GM12878 (cell line): ENCODE measurements at regions not wholly inside any gene's neighbourhood (a gene's known extent, or its start where the extent isn't known, plus 50 kb on each side); places are given as distances from the start of the nearest gene placed in this dataset.

Source experiments
- ATF2 ChIP-seq: IDR thresholded peaks from 2 replicates; pipeline ENCODE4 v1.6.1; 2012; ENCODE audit warnings: low read length, inconsistent platforms
- CHD1 ChIP-seq: IDR thresholded peaks from 2 replicates; pipeline ENCODE4 v1.6.1; 2012; ENCODE audit warnings: low read depth, low read length, improper control_type of control experiment
- CHD2 ChIP-seq: IDR thresholded peaks from 2 replicates; pipeline ENCODE4 v1.6.1; 2011; ENCODE audit warnings: low read depth, low read length, improper control_type of control experiment, borderline replicate concordance
- CTCF ChIP-seq, 3 experiments: IDR thresholded peaks in 2 of 3; conservative IDR thresholded peaks in 1 of 3; 2 replicates each; pipeline ENCODE4 v1.5.1; 2011; ENCODE audit warnings: low read depth in 3 of 3, low read length in 3 of 3, mild to moderate bottlenecking in 3 of 3, control low read depth in 2 of 3, moderate library complexity in 2 of 3, inconsistent platforms in 1 of 3, mixed read lengths in 1 of 3; ENCODE audit not compliant: control insufficient read depth in 2 of 3, insufficient read depth in 1 of 3; ENCODE audit errors: extremely low read depth in 1 of 3
- EGR1 ChIP-seq, 2 experiments: IDR thresholded peaks; 1 replicate in 1 of 2; 2 replicates in 1 of 2; pipeline ENCODE4 v1.6.1; 2011 to 2012; ENCODE audit warnings: low read depth in 2 of 2, low read length in 2 of 2, borderline replicate concordance in 1 of 2, mild to moderate bottlenecking in 1 of 2, moderate library complexity in 1 of 2
- FOXK2 ChIP-seq: fragments of 450-650 bp; IDR thresholded peaks from 2 replicates; pipeline ENCODE4 v1.6.1; 2017; ENCODE audit warnings: mild to moderate bottlenecking, moderate library complexity
- GABPA ChIP-seq: IDR thresholded peaks from 2 replicates; pipeline ENCODE4 v1.6.1; 2014; ENCODE audit warnings: antibody characterized with exemption, low read depth, mild to moderate bottlenecking, inconsistent platforms
- MAX ChIP-seq: IDR thresholded peaks from 2 replicates; pipeline ENCODE4 v1.6.1; 2012; ENCODE audit warnings: low read depth, low read length, improper control_type of control experiment
- NR2C2 ChIP-seq: IDR thresholded peaks from 2 replicates; pipeline ENCODE4 v1.6.1; 2011; ENCODE audit warnings: borderline replicate concordance, low read depth; ENCODE audit not compliant: control insufficient read depth, insufficient read length
- POLR2A ChIP-seq: IDR thresholded peaks from 2 replicates; pipeline ENCODE4 v1.6.1; 2011; ENCODE audit warnings: low read depth, mild to moderate bottlenecking, low read length
- RCOR1 ChIP-seq: conservative IDR thresholded peaks from 2 replicates; pipeline ENCODE4 v1.6.1; 2012; ENCODE audit warnings: low read depth, low read length, improper control_type of control experiment
- REST ChIP-seq: IDR thresholded peaks from 2 replicates; pipeline ENCODE4 v1.6.1; 2012; ENCODE audit warnings: mild to moderate bottlenecking, low read depth, low read length
- SIN3A ChIP-seq: IDR thresholded peaks from 2 replicates; pipeline ENCODE4 v1.6.1; 2012; ENCODE audit warnings: low read depth, low read length, improper control_type of control experiment
- SRF ChIP-seq, 2 experiments: IDR thresholded peaks; 2 replicates each; pipeline ENCODE4 v1.6.1; 2011; ENCODE audit warnings: low read depth in 2 of 2, low read length in 2 of 2, mild to moderate bottlenecking in 1 of 2, moderate library complexity in 1 of 2

GRCh38 chr2:78301166-78301789 lies 724.2 kb upstream of the REG3G start:
- TF ChIP-seq SIN3A (no peak), CTCF (IDR thresholded peaks at IDR 0.05 in 2 of 3, conservative IDR thresholded peaks at IDR 0.05 in 1 of 3; ENCODE audit: control insufficient read depth in 2 of 3, extremely low read depth in 1 of 3, insufficient read depth in 1 of 3, low read depth in 3 of 3, low read length in 3 of 3) (no peak), POLR2A (no peak), CHD1 (no peak), CHD2 (no peak), ATF2 (no peak), REST (no peak), FOXK2 (no peak), NR2C2 (no peak), SRF (IDR thresholded peaks at IDR 0.05; ENCODE audit: low read depth in 2 of 2, low read length in 2 of 2) (no peak), EGR1 (IDR thresholded peaks at IDR 0.05; ENCODE audit: borderline replicate concordance in 1 of 2, low read depth in 2 of 2, low read length in 2 of 2) (no peak), MAX (no peak), RCOR1 (no peak), GABPA (no peak)
